Lower leg skin (tissue), 4 donors: ENCODE measurements at regions not wholly inside any gene's neighbourhood (a gene's known extent, or its start where the extent isn't known, plus 50 kb on each side); places are given as distances from the start of the nearest gene placed in this dataset.
"Not testable (repeated sequence)": the region's sequence is repeated elsewhere in the genome, so short reads cannot be mapped to it uniquely, and the experiment has no call there.

ENCODE experiments used
- DNase-seq, 2 donors: peaks; one replicate each; pipeline ENCODE4 v3.0.0-alpha.2; 2019; ENCODE audit warnings: low spot score in 2 of 2
- H3K4me3 ChIP-seq: fragments of 200-600 bp; sonication (generic); 2 replicates; pipeline ENCODE4 v1.5.1; 2017; ENCODE audit warnings: mild to moderate bottlenecking, low read depth; ENCODE audit not compliant: poor library complexity, severe bottlenecking
- POLR2A ChIP-seq, 2 donors: fragments of 450-650 bp; IDR thresholded peaks; one replicate each; pipeline ENCODE4 v1.6.1; 2016 to 2017; ENCODE audit warnings: antibody characterized with exemption in 2 of 2, mild to moderate bottlenecking in 1 of 2, moderate library complexity in 1 of 2
- WGBS, 2 donors: methylation state at CpG; one replicate each; pipeline ENCODE4 v1.1.5; 2018; 5-methylcytosine and 5-hydroxymethylcytosine counted together
- intact Hi-C: fragments of 100-400 bp; cut with DNase I; formaldehyde crosslinking; loops from one replicate; pipeline ENCODE4 v1.15.0; 2023; ENCODE audit warnings: low total_unique reads
- TF ChIP-seq, protein P1 (sequence below), 3 donors: fragments of 450-650 bp; IDR thresholded peaks; one replicate each; pipeline ENCODE4 v1.5.1; 2016; ENCODE audit warnings: antibody characterized with exemption in 3 of 3, mild to moderate bottlenecking in 3 of 3, moderate library complexity in 2 of 3

DNA sequence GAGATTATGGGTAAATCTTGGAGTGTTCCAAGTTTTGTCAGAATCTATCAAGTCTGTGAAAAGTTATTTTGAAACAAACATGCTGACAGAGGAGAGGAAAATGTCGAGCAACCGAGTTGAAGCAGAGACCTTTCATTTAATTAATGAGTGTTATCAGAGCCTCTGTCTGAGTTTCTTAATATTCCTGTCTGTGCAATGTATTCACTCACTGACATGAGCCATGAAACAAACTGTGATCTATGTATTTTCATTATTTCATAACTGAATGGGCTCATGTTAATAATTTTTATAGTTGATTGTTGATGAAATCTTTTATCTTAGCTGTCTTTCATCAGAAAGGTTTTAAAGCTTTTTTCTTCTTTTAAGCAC lies 144.2 kb upstream of the FAR2 start:
- DNase-seq = no peak
- WGBS, 2 donors = 71 to 75% methylated on average over 2 of the region's 2 CpGs
- TF ChIP-seq, protein P1, sequence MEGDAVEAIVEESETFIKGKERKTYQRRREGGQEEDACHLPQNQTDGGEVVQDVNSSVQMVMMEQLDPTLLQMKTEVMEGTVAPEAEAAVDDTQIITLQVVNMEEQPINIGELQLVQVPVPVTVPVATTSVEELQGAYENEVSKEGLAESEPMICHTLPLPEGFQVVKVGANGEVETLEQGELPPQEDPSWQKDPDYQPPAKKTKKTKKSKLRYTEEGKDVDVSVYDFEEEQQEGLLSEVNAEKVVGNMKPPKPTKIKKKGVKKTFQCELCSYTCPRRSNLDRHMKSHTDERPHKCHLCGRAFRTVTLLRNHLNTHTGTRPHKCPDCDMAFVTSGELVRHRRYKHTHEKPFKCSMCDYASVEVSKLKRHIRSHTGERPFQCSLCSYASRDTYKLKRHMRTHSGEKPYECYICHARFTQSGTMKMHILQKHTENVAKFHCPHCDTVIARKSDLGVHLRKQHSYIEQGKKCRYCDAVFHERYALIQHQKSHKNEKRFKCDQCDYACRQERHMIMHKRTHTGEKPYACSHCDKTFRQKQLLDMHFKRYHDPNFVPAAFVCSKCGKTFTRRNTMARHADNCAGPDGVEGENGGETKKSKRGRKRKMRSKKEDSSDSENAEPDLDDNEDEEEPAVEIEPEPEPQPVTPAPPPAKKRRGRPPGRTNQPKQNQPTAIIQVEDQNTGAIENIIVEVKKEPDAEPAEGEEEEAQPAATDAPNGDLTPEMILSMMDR (IDR thresholded peaks at IDR 0.05) = no peak
- TF ChIP-seq POLR2A (IDR thresholded peaks at IDR 0.05) = no peak
- H3K4me3 ChIP-seq = no peak overlapping the region
- intact Hi-C loops = no loop called here

GRCh38 chr12:29008786-29009185 lies 140.3 kb upstream of the FAR2 start:
- intact Hi-C loops = no loop called here
- no peak for TF ChIP-seq POLR2A (IDR thresholded peaks at IDR 0.05)
- TF ChIP-seq, protein P1 (IDR thresholded peaks at IDR 0.05) = no peak
- 71 to 100% methylated on average over 1 of the region's 1 CpG for WGBS, 2 donors

GRCh38 chr12:29012673-29013072 lies 136.4 kb upstream of the FAR2 start:
- DNase-seq = no peak
- intact Hi-C loops = no loop called here
- H3K4me3 ChIP-seq = no peak overlapping the region
- TF ChIP-seq, protein P1 (IDR thresholded peaks at IDR 0.05) = no peak
- no peak for TF ChIP-seq POLR2A (IDR thresholded peaks at IDR 0.05)
- WGBS, 2 donors = 80% methylated on average over 4 of the region's 4 CpGs

More at GRCh38 chr12:29008786-29009185, 140.3 kb upstream of the FAR2 start:
- no peak overlapping the region for H3K4me3 ChIP-seq
- no peak for DNase-seq

DNA sequence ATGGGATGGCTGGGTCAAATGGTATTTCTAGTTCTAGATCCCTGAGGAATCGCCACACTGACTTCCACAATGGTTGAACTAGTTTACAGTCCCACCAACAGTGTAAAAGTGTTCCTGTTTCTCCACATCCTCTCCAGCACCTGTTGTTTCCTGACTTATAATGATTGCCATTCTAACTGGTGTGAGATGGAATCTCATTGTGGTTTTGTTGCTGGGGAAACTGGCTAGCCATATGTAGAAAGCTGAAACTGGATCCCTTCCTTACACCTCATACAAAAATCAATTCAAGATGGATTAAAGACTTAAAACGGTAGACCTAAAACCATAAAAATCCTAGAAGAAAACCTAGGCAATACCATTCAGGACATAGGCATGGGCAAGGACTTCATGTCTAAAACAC lies 131.5 kb upstream of the FAR2 start:
- H3K4me3 ChIP-seq, DNase-seq, intact Hi-C loops: not testable (repeated sequence)
- 84 to 91% methylated on average over 1 of the region's 2 CpGs for WGBS, 2 donors

DNA sequence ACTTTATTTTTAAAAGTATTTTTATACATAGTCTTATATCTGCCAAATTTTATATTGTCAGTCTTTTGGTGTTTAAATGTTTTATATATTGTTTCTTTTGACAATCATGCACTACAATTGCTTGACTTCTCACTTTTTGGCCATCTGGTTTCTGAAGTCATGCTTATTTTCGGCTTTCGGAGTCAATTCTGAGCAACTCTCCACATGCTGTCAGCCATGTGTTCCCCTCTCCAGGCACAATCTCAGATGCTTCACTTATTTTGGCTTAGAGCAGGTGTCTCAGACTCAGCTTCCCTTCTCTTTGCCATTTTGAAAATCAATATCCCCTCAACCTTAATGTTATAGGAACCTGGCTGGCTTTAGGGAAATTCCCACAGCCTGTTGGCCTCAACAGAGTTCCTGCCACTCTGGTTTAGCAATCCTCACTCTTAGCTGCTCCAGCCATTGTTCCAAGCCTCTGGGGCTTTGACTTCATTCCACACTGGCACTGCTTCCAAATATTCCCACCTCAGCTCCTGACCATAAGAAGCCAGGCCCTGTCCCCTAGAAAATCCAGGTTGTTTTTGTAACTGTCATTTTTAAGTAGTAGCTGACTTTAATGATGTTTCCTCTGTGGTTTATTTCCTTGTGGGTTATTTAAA lies 125.5 kb upstream of the FAR2 start:
- no peak for TF ChIP-seq POLR2A (IDR thresholded peaks at IDR 0.05)
- TF ChIP-seq, protein P1 (IDR thresholded peaks at IDR 0.05) = no peak
- WGBS, 2 donors = 79 to 83% methylated on average over 2 of the region's 2 CpGs
- intact Hi-C loops = no loop called here

DNA sequence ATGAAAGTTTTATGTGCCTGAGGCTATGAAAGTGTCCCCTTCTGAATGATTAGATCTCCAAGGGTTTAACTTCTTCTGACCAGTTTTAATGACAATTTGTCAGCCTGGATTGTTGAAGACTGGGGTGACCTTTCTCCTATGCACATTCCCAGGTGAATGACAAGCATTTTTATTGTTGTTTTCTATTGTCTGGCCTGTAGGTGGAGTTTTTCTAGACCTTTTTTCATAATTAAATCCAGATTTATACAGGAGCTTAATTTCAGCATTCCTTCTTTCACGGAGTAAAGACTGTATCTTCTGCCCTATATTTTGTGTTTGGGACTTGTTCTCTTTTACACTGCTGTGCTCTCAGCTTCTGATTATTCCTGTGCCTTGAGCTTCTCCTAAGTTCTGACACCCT lies 125.0 kb upstream of the FAR2 start:
- H3K4me3 ChIP-seq = no peak overlapping the region
- no peak for DNase-seq
- 52 to 64% methylated on average over 1 of the region's 1 CpG for WGBS, 2 donors
- no peak for TF ChIP-seq POLR2A (IDR thresholded peaks at IDR 0.05)
- intact Hi-C loops = no loop called here

More for the DNA sequence above, 125.5 kb upstream of the FAR2 start:
- no peak for DNase-seq
- no peak overlapping the region for H3K4me3 ChIP-seq

- no peak for DNase-seq
- intact Hi-C loops = no loop called here
- H3K4me3 ChIP-seq = no peak overlapping the region
- TF ChIP-seq, protein P1 (IDR thresholded peaks at IDR 0.05) = no peak
- no peak for TF ChIP-seq POLR2A (IDR thresholded peaks at IDR 0.05)
- 87 to 91% methylated on average over 2 of the region's 2 CpGs for WGBS, 2 donors
Observed at GRCh38 chr12:29025937-29026336, 123.1 kb upstream of the FAR2 start.
